ENCODE measurements at regions not wholly inside any gene's neighbourhood (a gene's known extent, or its start where the extent isn't known, plus 50 kb on each side); places are given as distances from the start of the nearest gene placed in this dataset.
"Not testable (repeated sequence)": the region's sequence is repeated elsewhere in the genome, so short reads cannot be mapped to it uniquely, and the experiment has no call there.

- H3K23me2 ChIP-seq (ENCODE audit: low read depth, low read length); H3K36me3 ChIP-seq (ENCODE audit: control insufficient read depth in 2 of 4, insufficient read depth in 4 of 4, low read length in 3 of 4); H2AK5ac ChIP-seq (ENCODE audit: low read depth, low read length); H3K4me1 ChIP-seq (replicated peaks in 1 of 4; ENCODE audit: control insufficient read depth in 3 of 4, insufficient read depth in 4 of 4, low read length in 3 of 4); H3K4me3 ChIP-seq (ENCODE audit: extremely low read depth in 1 of 4, insufficient read depth in 2 of 4, low read depth in 3 of 4, low read length in 4 of 4); H2BK120ac ChIP-seq (replicated peaks; ENCODE audit: low read depth, low read length); H3K9me3 ChIP-seq (ENCODE audit: insufficient read depth in 2 of 2, low read depth in 1 of 2, low read length in 1 of 2); H3K4ac ChIP-seq (replicated peaks; ENCODE audit: insufficient read length, low read depth, low read length); H3K27me3 ChIP-seq (replicated peaks in 1 of 4; ENCODE audit: control insufficient read depth in 3 of 4, extremely low read depth in 1 of 4, insufficient read depth in 3 of 4, low read length in 3 of 4); H3K23ac ChIP-seq (ENCODE audit: insufficient read length); POLR2A ChIA-PET (ENCODE audit: partially characterized antibody); H2BK12ac ChIP-seq (ENCODE audit: low read depth, low read length); H4K20me1 ChIP-seq (replicated peaks in 1 of 2; ENCODE audit: control insufficient read depth in 1 of 2, insufficient read depth in 2 of 2, low read length in 2 of 2); H3K4me2 ChIP-seq (ENCODE audit: insufficient read depth in 1 of 2, low read depth in 2 of 2, low read length in 2 of 2); H2BK5ac ChIP-seq (ENCODE audit: low read depth, low read length); H4K8ac ChIP-seq (ENCODE audit: extremely low read depth, insufficient read depth, low read length); H3K9ac ChIP-seq (replicated peaks in 1 of 4; ENCODE audit: extremely low read depth in 1 of 4, low read depth in 3 of 4, low read length in 3 of 4); H3K79me1 ChIP-seq (ENCODE audit: low read depth, low read length); H4K5ac ChIP-seq (ENCODE audit: insufficient read length, low read depth, low read length); H3K56ac ChIP-seq (replicated peaks; ENCODE audit: insufficient read length, low read depth, low read length); H2AFZ ChIP-seq (ENCODE audit: low read length); FAIRE-seq; H3K14ac ChIP-seq (ENCODE audit: insufficient read length); H2BK15ac ChIP-seq (ENCODE audit: low read length); H3K18ac ChIP-seq (ENCODE audit: extremely low read depth, low read length); H3K27ac ChIP-seq (ENCODE audit: low read depth, low read length); H4K91ac ChIP-seq (replicated peaks; ENCODE audit: insufficient read length, low read length); DNase-seq (ENCODE audit: low read depth in 1 of 2, low spot score in 2 of 2); CTCF ChIA-PET (ENCODE audit: partially characterized antibody); H3K79me2 ChIP-seq (ENCODE audit: control insufficient read depth in 1 of 2, insufficient read depth in 2 of 2, low read length in 2 of 2); H2BK20ac ChIP-seq (ENCODE audit: low read length): not testable (repeated sequence)
These were observed 394.2 kb upstream of the MTPN start for GRCh38 chr7:136371409-136371808.
